ENCODE measurements at regions not wholly inside any gene's neighbourhood (a gene's known extent, or its start where the extent isn't known, plus 50 kb on each side); places are given as distances from the start of the nearest gene placed in this dataset.

DNA sequence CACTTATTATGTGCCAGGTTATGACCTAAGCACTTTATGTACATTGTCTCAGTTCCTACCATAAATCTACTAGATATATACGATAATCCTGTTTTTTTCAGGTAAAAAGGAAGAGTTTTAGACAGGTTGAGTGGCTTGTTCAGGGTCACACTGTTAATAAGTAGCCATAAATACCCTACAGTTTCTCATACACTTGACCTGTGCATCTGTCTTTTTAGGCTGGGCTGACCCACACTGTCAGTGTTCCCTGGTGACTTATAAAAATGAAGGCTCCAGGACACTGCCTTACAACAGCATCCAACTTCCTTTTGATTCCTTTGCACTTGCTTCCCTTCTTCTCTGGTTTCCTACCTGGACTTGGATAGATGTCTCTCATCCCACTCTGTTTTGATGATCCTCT lies 78.2 kb upstream of the PAQR3 start:
- H3K4me3 Mint-ChIP-seq (ENCODE audit: unreplicated experiment), result no peak overlapping the region
- H3K4me1 Mint-ChIP-seq (ENCODE audit: low read depth), result no peaks in the 10 kb centered on the region
- no peak overlapping the region for H3K27ac Mint-ChIP-seq (ENCODE audit: unreplicated experiment)
- H3K9me3 Mint-ChIP-seq (ENCODE audit: low read depth), result peaks cover 3% of the 10 kb centered on the region
- peaks cover 15% of the 10 kb centered on the region for H3K27me3 Mint-ChIP-seq (ENCODE audit: low read depth)
- TF ChIP-seq, protein P1, sequence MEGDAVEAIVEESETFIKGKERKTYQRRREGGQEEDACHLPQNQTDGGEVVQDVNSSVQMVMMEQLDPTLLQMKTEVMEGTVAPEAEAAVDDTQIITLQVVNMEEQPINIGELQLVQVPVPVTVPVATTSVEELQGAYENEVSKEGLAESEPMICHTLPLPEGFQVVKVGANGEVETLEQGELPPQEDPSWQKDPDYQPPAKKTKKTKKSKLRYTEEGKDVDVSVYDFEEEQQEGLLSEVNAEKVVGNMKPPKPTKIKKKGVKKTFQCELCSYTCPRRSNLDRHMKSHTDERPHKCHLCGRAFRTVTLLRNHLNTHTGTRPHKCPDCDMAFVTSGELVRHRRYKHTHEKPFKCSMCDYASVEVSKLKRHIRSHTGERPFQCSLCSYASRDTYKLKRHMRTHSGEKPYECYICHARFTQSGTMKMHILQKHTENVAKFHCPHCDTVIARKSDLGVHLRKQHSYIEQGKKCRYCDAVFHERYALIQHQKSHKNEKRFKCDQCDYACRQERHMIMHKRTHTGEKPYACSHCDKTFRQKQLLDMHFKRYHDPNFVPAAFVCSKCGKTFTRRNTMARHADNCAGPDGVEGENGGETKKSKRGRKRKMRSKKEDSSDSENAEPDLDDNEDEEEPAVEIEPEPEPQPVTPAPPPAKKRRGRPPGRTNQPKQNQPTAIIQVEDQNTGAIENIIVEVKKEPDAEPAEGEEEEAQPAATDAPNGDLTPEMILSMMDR (IDR thresholded peaks at IDR 0.05), result no peak
- H3K36me3 Mint-ChIP-seq (ENCODE audit: low read depth), result no peaks in the 10 kb centered on the region
- no peak for DNase-seq (ENCODE audit: low spot score)

DNA sequence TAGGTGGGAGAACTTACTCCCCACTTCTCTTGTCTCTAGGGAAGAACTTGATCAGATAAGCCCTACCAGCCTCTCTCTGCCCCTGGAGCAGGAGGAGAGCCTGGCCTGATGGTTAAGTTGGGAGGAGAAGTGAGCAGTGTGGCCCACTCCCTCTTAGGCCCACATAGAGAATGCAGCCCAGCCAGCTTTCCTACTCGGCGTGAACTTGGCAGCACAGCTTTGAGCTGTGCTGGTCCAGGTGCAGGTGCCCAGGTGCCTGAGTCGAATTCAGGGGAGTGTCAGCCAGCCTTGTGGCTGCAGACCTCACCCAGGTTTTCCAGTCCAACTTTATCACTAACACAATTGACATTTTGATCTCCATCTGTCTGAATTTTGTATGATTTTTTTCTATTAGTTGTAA lies 77.6 kb upstream of the PAQR3 start:
- no peaks in the 10 kb centered on the region for H3K4me1 Mint-ChIP-seq (ENCODE audit: low read depth)
- no peak overlapping the region for H3K4me3 Mint-ChIP-seq (ENCODE audit: unreplicated experiment)
- no peak overlapping the region for H3K27ac Mint-ChIP-seq (ENCODE audit: unreplicated experiment)
- H3K36me3 Mint-ChIP-seq (ENCODE audit: low read depth), result no peaks in the 10 kb centered on the region
- H3K27me3 Mint-ChIP-seq (ENCODE audit: low read depth), result peaks cover 13% of the 10 kb centered on the region
- DNase-seq (ENCODE audit: low spot score), result no peak
- peaks cover 3% of the 10 kb centered on the region for H3K9me3 Mint-ChIP-seq (ENCODE audit: low read depth)
- TF ChIP-seq, protein P1 (IDR thresholded peaks at IDR 0.05), result no peak

DNA sequence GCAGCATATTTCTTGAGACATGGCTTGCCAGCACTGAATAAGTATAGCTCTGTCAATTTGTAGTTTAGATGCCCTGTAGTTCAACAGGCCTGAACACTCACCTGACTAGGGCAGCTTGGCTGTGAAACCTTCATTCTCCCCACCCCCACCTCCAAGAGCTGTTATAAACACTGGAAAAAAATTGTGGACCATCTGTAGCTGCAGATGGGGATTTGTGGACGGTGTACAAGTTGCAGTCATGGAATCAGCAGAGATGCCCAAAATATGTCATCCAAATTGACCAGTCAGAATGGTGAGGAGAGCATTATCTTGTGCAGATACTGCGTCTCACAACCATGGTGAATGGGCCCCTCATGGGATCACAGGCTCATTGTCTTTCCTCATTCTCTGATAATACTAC lies 76.2 kb upstream of the PAQR3 start:
- Mint-ChIP-seq H3K27ac (ENCODE audit: unreplicated experiment) (no peak overlapping the region), H3K36me3 (ENCODE audit: low read depth) (no peaks in the 10 kb centered on the region), H3K27me3 (ENCODE audit: low read depth) (peaks cover 13% of the 10 kb centered on the region), H3K4me1 (ENCODE audit: low read depth) (no peaks in the 10 kb centered on the region), H3K9me3 (ENCODE audit: low read depth) (peaks cover 5% of the 10 kb centered on the region), H3K4me3 (ENCODE audit: unreplicated experiment) (no peak overlapping the region)
- TF ChIP-seq, protein P1 (IDR thresholded peaks at IDR 0.05), result no peak
- DNase-seq (ENCODE audit: low spot score), result no peak

DNA sequence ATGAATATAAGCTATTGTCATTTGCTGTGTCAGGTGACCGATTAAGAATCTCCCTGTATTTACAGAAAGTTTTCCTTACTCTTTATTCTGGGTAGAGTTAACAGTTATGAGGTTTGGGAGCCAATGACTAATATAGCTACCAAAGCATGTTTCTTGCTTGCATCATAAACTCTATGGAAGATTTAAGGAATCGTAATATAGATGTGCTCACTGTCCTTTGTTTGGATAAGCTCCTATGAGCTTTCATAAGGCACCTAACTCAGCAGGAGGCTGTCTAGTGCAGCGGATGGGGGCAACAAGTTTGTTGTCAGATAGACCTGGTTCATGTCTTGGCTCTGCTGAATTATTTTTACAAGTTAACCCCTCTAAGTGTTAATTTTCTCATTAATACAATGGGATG lies 75.0 kb upstream of the PAQR3 start:
- no peak overlapping the region for H3K4me3 Mint-ChIP-seq (ENCODE audit: unreplicated experiment)
- H3K4me1 Mint-ChIP-seq (ENCODE audit: low read depth), result no peaks in the 10 kb centered on the region
- peaks cover 22% of the 10 kb centered on the region for H3K27me3 Mint-ChIP-seq (ENCODE audit: low read depth)
- no peaks in the 10 kb centered on the region for H3K36me3 Mint-ChIP-seq (ENCODE audit: low read depth)
- TF ChIP-seq, protein P1 (IDR thresholded peaks at IDR 0.05), result no peak
- DNase-seq (ENCODE audit: low spot score), result no peak
- H3K27ac Mint-ChIP-seq (ENCODE audit: unreplicated experiment), result no peak overlapping the region
- H3K9me3 Mint-ChIP-seq (ENCODE audit: low read depth), result peaks cover 5% of the 10 kb centered on the region

DNA sequence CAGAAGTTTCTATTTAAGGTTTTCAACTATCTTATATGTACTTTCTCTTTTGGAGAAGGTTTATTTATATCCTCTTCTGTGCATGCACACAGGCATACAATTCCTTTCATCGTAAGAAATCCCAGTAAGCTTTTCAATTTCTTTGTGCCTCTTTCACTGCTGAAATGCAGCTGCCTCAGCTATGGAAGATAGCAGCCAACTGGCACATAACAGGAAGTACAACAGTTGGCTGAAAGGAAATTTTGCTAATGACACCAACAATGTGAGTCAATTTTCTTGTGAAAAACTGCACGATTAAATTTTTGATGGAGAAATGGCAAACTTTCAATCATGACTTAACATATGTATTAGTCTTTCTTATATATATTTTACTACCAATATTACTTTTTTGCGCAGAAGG lies 74.5 kb upstream of the PAQR3 start:
- Mint-ChIP-seq H3K27me3 (ENCODE audit: low read depth) (peaks cover 20% of the 10 kb centered on the region), H3K4me1 (ENCODE audit: low read depth) (no peaks in the 10 kb centered on the region), H3K4me3 (ENCODE audit: unreplicated experiment) (no peak overlapping the region), H3K36me3 (ENCODE audit: low read depth) (no peaks in the 10 kb centered on the region), H3K27ac (ENCODE audit: unreplicated experiment) (no peak overlapping the region), H3K9me3 (ENCODE audit: low read depth) (peaks cover 3% of the 10 kb centered on the region)
- TF ChIP-seq, protein P1 (IDR thresholded peaks at IDR 0.05), result no peak
- DNase-seq (ENCODE audit: low spot score), result no peak
